H1 (cell line): ENCODE measurements at regions not wholly inside any gene's neighbourhood (a gene's known extent, or its start where the extent isn't known, plus 50 kb on each side); places are given as distances from the start of the nearest gene placed in this dataset.

Experiments
- CTCF ChIA-PET: fragments of 300-600 bp; sonication (Branson Sonifier 250); formaldehyde crosslinking; loops from one replicate; lab custom pipeline; 2021; ENCODE audit not compliant: partially characterized antibody; lab: Charles Lee
- POLR2A ChIA-PET: fragments of 300-600 bp; sonication (Branson Sonifier 250); formaldehyde crosslinking; loops from one replicate; lab custom pipeline; 2021; ENCODE audit warnings: inconsistent platforms; ENCODE audit not compliant: partially characterized antibody; lab: Charles Lee
- DNase-seq, 2 experiments: peaks; one replicate each; pipeline versions ENCODE4 v3.0.0 to v3.0.0-alpha.2; 2010 to 2022; ENCODE audit warnings: low spot score in 2 of 2, low read depth in 1 of 2, mixed read lengths in 1 of 2
- FAIRE-seq: peaks from 2 replicates; lab custom pipeline; 2011; peaks lifted over from hg19 to GRCh38; lab: Jason Lieb, UNC
- H2AFZ ChIP-seq: 2 replicates; pipeline ENCODE4 v1.8.1; 2012; ENCODE audit warnings: low read length, inconsistent platforms
- H2AK5ac ChIP-seq: 2 replicates; pipeline ENCODE4 v1.6.1; 2013; ENCODE audit warnings: low read depth, low read length
- H2BK120ac ChIP-seq: replicated peaks from 2 replicates; pipeline ENCODE3; 2013; ENCODE audit warnings: low read depth, low read length, inconsistent platforms
- H2BK12ac ChIP-seq: 2 replicates; pipeline ENCODE4 v1.6.1; 2013; ENCODE audit warnings: low read depth, low read length
- H2BK15ac ChIP-seq: 2 replicates; pipeline ENCODE4 v1.6.1; 2013; ENCODE audit warnings: low read length
- H2BK20ac ChIP-seq: 2 replicates; pipeline ENCODE4 v1.6.1; 2013; ENCODE audit warnings: low read length
- H2BK5ac ChIP-seq: 2 replicates; pipeline ENCODE4 v1.6.1; 2013; ENCODE audit warnings: low read depth, low read length
- H3K14ac ChIP-seq: 2 replicates; pipeline ENCODE4 v1.6.1; 2013; ENCODE audit warnings: inconsistent platforms; ENCODE audit not compliant: insufficient read length
- H3K18ac ChIP-seq: 2 replicates; pipeline ENCODE4 v1.6.1; 2013; ENCODE audit warnings: low read length; ENCODE audit errors: extremely low read depth
- H3K23ac ChIP-seq: 2 replicates; pipeline ENCODE4 v1.6.1; 2013; ENCODE audit warnings: inconsistent platforms; ENCODE audit not compliant: insufficient read length
- H3K23me2 ChIP-seq: 2 replicates; pipeline ENCODE4 v1.6.1; 2013; ENCODE audit warnings: low read depth, low read length
- H3K27ac ChIP-seq: 2 replicates; pipeline ENCODE4 v1.6.1; 2011; ENCODE audit warnings: low read depth, low read length, inconsistent platforms
- H3K27me3 ChIP-seq, 4 experiments: replicated peaks in 1 of 4; 1 replicate in 1 of 4; 2 replicates in 3 of 4; pipeline versions ENCODE4 v1.6.1 to v1.8.1; 2011 to 2013; ENCODE audit warnings: low read length in 3 of 4, mild to moderate bottlenecking in 3 of 4, inconsistent platforms in 2 of 4, mixed read lengths in 2 of 4, moderate library complexity in 1 of 4; ENCODE audit not compliant: control insufficient read depth in 3 of 4, insufficient read depth in 3 of 4; ENCODE audit errors: extremely low read depth in 1 of 4
- H3K36me3 ChIP-seq, 4 experiments: 2 replicates each; pipeline versions ENCODE4 v1.6.1 to v1.8.1; 2011 to 2013; ENCODE audit warnings: mild to moderate bottlenecking in 4 of 4, low read length in 3 of 4, moderate library complexity in 2 of 4, control low read depth in 1 of 4, inconsistent platforms in 1 of 4; ENCODE audit not compliant: insufficient read depth in 4 of 4, control insufficient read depth in 2 of 4
- H3K4ac ChIP-seq: replicated peaks from 2 replicates; pipeline ENCODE3; 2013; ENCODE audit warnings: low read length, low read depth, mixed read lengths, inconsistent platforms; ENCODE audit not compliant: insufficient read length
- H3K4me1 ChIP-seq, 4 experiments: replicated peaks in 1 of 4; 1 replicate in 1 of 4; 2 replicates in 3 of 4; pipeline versions ENCODE4 v1.6.1 to v1.8.1; 2011 to 2013; ENCODE audit warnings: low read length in 3 of 4, inconsistent platforms in 2 of 4, mixed read lengths in 1 of 4; ENCODE audit not compliant: insufficient read depth in 4 of 4, control insufficient read depth in 3 of 4
- H3K4me2 ChIP-seq, 2 experiments: 2 replicates each; pipeline versions ENCODE4 v1.6.1 to v1.8.1; 2011 to 2013; ENCODE audit warnings: low read depth in 2 of 2, low read length in 2 of 2, control low read depth in 1 of 2, inconsistent platforms in 1 of 2, mild to moderate bottlenecking in 1 of 2; ENCODE audit not compliant: insufficient read depth in 1 of 2
- H3K4me3 ChIP-seq, 4 experiments: fragments of 200-600, 300-600 bp in 1 of 4; sonication (generic), shearing (Covaris generic), sonication (Bioruptor Twin) in 1 of 4; 2 replicates each; pipeline versions ENCODE4 v1.5.1 to v1.8.1; 2011 to 2016; ENCODE audit warnings: low read length in 4 of 4, low read depth in 3 of 4, control low read depth in 2 of 4, inconsistent platforms in 2 of 4, mild to moderate bottlenecking in 2 of 4, mixed read lengths in 1 of 4, moderate library complexity in 1 of 4; ENCODE audit not compliant: insufficient read depth in 2 of 4; ENCODE audit errors: extremely low read depth in 1 of 4
- H3K56ac ChIP-seq: replicated peaks from 2 replicates; pipeline ENCODE3; 2013; ENCODE audit warnings: low read depth, mild to moderate bottlenecking, mixed read lengths, low read length, inconsistent platforms; ENCODE audit not compliant: insufficient read length
- H3K79me1 ChIP-seq: 2 replicates; pipeline ENCODE4 v1.6.1; 2013; ENCODE audit warnings: low read depth, low read length, control low read depth
- H3K79me2 ChIP-seq, 2 experiments: 2 replicates each; pipeline versions ENCODE4 v1.6.1 to v1.8.1; 2012 to 2013; ENCODE audit warnings: low read length in 2 of 2, mild to moderate bottlenecking in 2 of 2, inconsistent platforms in 1 of 2; ENCODE audit not compliant: insufficient read depth in 2 of 2, control insufficient read depth in 1 of 2
- H3K9ac ChIP-seq, 4 experiments: replicated peaks in 1 of 4; 1 replicate in 1 of 4; 2 replicates in 3 of 4; pipeline versions ENCODE4 v1.6.1 to v1.8.1; 2011 to 2013; ENCODE audit warnings: low read depth in 3 of 4, low read length in 3 of 4, control low read depth in 2 of 4, mild to moderate bottlenecking in 2 of 4, moderate library complexity in 2 of 4, inconsistent platforms in 1 of 4; ENCODE audit errors: extremely low read depth in 1 of 4
- H3K9me3 ChIP-seq, 2 experiments: 2 replicates each; pipeline versions ENCODE4 v1.6.1 to v1.8.1; 2012 to 2013; ENCODE audit warnings: mild to moderate bottlenecking in 2 of 2, moderate library complexity in 2 of 2, control low read depth in 1 of 2, inconsistent platforms in 1 of 2, low read depth in 1 of 2, low read length in 1 of 2, mixed read lengths in 1 of 2; ENCODE audit not compliant: insufficient read depth in 2 of 2
- H4K20me1 ChIP-seq, 2 experiments: replicated peaks in 1 of 2; 2 replicates each; pipeline versions ENCODE3 to v1.8.1; 2011 to 2013; ENCODE audit warnings: inconsistent platforms in 2 of 2, low read length in 2 of 2, mild to moderate bottlenecking in 1 of 2; ENCODE audit not compliant: insufficient read depth in 2 of 2, control insufficient read depth in 1 of 2
- H4K5ac ChIP-seq: 2 replicates; pipeline ENCODE4 v1.6.1; 2013; ENCODE audit warnings: low read length, low read depth, mixed read lengths, inconsistent platforms; ENCODE audit not compliant: insufficient read length
- H4K8ac ChIP-seq: 2 replicates; pipeline ENCODE4 v1.8.0; 2013; ENCODE audit warnings: mild to moderate bottlenecking, moderate library complexity, low read length, inconsistent platforms; ENCODE audit not compliant: insufficient read depth; ENCODE audit errors: extremely low read depth
- H4K91ac ChIP-seq: replicated peaks from 2 replicates; pipeline ENCODE3; 2013; ENCODE audit warnings: low read length, mixed read lengths, inconsistent platforms; ENCODE audit not compliant: insufficient read length
- EZH2 ChIP-seq: fragments of 200-600 bp; sonication (generic); IDR thresholded peaks from 2 replicates; pipeline ENCODE4 v1.7.1; 2012; ENCODE audit warnings: low read depth, mild to moderate bottlenecking, moderate library complexity, low read length, inconsistent platforms; ENCODE audit not compliant: severe bottlenecking
- JUND ChIP-seq: IDR thresholded peaks from 2 replicates; pipeline ENCODE4 v1.6.1; 2011; ENCODE audit warnings: mild to moderate bottlenecking, improper control_type of control experiment, low read length
- POLR2AphosphoS5 ChIP-seq: IDR thresholded peaks from 2 replicates; pipeline ENCODE4 v1.6.1; 2011; ENCODE audit warnings: low read depth, low read length
- RXRA ChIP-seq: IDR thresholded peaks from 2 replicates; pipeline ENCODE4 v1.6.1; 2011; ENCODE audit warnings: low read depth, mild to moderate bottlenecking, low read length, moderate library complexity; ENCODE audit not compliant: insufficient read depth

- H2AK5ac ChIP-seq: no peak overlapping the region
- H3K9ac ChIP-seq: no peak overlapping the region
- H3K14ac ChIP-seq: no peak overlapping the region
- no peak overlapping the region for H3K27ac ChIP-seq
- no peak overlapping the region for H3K4me2 ChIP-seq
- no peak overlapping the region for H2BK15ac ChIP-seq
- H3K56ac ChIP-seq: no peak overlapping the region
- H2BK12ac ChIP-seq: no peak overlapping the region
- no peak overlapping the region for H3K23ac ChIP-seq
- H3K79me1 ChIP-seq: no peaks in the 10 kb centered on the region
- no peak overlapping the region for H2BK120ac ChIP-seq
- no peaks in the 10 kb centered on the region for H3K4me1 ChIP-seq
- no peak overlapping the region for H3K18ac ChIP-seq
- ChIA-PET POLR2A (no interaction called here), CTCF (no interaction called here)
- H4K91ac ChIP-seq: no peak overlapping the region
- no peak overlapping the region for H2BK20ac ChIP-seq
- no peak overlapping the region for H4K5ac ChIP-seq
- H4K20me1 ChIP-seq: no peaks in the 10 kb centered on the region
- no peaks in the 10 kb centered on the region for H3K36me3 ChIP-seq
- DNase-seq (no peak), FAIRE-seq (no peak)
- no peaks in the 10 kb centered on the region for H3K27me3 ChIP-seq
- no peak overlapping the region for H2BK5ac ChIP-seq
- no peak overlapping the region for H4K8ac ChIP-seq
- H2AFZ ChIP-seq: no peak overlapping the region
- no peak overlapping the region for H3K4ac ChIP-seq
- H3K79me2 ChIP-seq: no peaks in the 10 kb centered on the region
- no peaks in the 10 kb centered on the region; a peak in 1 of 4 replicates for H3K9me3 ChIP-seq
- H3K4me3 ChIP-seq: no peak overlapping the region
- H3K23me2 ChIP-seq: no peaks in the 10 kb centered on the region
- TF ChIP-seq POLR2AphosphoS5 (no peak), JUND (no peak), RXRA (no peak), EZH2 (no peak)
These were observed 167.0 kb upstream of the SAMSN1 start for GRCh38 chr21:14713109-14713508.
